ENCODE measurements at regions not wholly inside any gene's neighbourhood (a gene's known extent, or its start where the extent isn't known, plus 50 kb on each side); places are given as distances from the start of the nearest gene placed in this dataset.

DNA sequence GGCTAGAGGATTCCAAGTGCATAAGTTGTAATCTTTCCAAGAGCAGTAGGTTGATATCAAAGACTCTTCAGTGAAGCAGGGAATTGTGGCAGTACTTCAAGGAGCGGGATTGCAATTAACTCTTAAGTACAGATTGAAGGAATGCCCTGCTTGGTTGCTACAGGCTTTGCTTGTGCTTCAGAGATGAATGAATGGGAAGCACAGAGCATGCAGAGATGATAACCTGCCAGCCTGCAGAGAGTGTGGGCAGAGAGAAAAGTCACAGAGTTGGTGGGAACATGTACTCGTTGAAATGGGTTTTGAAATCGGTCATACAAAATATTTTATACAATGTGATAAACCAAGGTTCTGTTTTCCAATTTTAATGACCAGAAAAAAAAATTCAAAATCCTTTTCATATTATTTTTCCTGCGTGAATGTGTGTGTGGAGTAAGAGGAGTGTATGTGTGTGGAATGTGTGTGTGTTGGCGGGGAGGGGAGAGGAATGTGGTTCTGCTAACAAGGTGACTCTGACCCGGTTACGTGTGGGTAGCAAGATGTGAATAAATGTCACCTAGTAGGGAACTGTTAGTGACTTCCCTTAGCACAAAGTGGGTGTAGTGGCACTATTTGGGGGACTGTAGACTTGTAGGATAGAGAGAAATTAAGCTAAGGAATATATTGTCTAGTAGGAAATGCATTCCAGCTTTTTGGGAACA, 697.8 kb downstream of the GATA3 start:
- TF ChIP-seq POLR2A (IDR thresholded peaks at IDR 0.05), result no peak
- TF ChIP-seq, protein P1, sequence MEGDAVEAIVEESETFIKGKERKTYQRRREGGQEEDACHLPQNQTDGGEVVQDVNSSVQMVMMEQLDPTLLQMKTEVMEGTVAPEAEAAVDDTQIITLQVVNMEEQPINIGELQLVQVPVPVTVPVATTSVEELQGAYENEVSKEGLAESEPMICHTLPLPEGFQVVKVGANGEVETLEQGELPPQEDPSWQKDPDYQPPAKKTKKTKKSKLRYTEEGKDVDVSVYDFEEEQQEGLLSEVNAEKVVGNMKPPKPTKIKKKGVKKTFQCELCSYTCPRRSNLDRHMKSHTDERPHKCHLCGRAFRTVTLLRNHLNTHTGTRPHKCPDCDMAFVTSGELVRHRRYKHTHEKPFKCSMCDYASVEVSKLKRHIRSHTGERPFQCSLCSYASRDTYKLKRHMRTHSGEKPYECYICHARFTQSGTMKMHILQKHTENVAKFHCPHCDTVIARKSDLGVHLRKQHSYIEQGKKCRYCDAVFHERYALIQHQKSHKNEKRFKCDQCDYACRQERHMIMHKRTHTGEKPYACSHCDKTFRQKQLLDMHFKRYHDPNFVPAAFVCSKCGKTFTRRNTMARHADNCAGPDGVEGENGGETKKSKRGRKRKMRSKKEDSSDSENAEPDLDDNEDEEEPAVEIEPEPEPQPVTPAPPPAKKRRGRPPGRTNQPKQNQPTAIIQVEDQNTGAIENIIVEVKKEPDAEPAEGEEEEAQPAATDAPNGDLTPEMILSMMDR (IDR thresholded peaks at IDR 0.05), result no peak

Measured in thyroid gland (tissue), 4 donors.